HEK293T (cell line): ENCODE measurements at regions not wholly inside any gene's neighbourhood (a gene's known extent, or its start where the extent isn't known, plus 50 kb on each side); places are given as distances from the start of the nearest gene placed in this dataset.

Experiments used
- ARNT ChIP-seq: fragments of 450-650 bp; IDR thresholded peaks from 2 replicates; pipeline ENCODE4 v1.6.1; 2017; ENCODE audit warnings: mild to moderate bottlenecking
- BHLHE40 ChIP-seq: fragments of 450-650 bp; IDR thresholded peaks from 2 replicates; pipeline ENCODE4 v1.6.1; 2016; ENCODE audit warnings: mild to moderate bottlenecking, moderate library complexity, borderline replicate concordance
- CTBP1 ChIP-seq: fragments of 450-650 bp; IDR thresholded peaks from 2 replicates; pipeline ENCODE4 v1.6.1; 2016; ENCODE audit warnings: borderline replicate concordance
- FOXM1 ChIP-seq: fragments of 450-650 bp; IDR thresholded peaks from 2 replicates; pipeline ENCODE4 v1.6.1; 2017; ENCODE audit warnings: mild to moderate bottlenecking, borderline replicate concordance
- HDGF ChIP-seq: fragments of 450-650 bp; IDR thresholded peaks from 2 replicates; pipeline ENCODE4 v1.6.1; 2017; ENCODE audit warnings: antibody characterized with exemption, borderline replicate concordance
- SP1 ChIP-seq: fragments of 450-650 bp; IDR thresholded peaks from 2 replicates; pipeline ENCODE4 v1.6.1; 2017
- SUZ12 ChIP-seq: fragments of 450-650 bp; IDR thresholded peaks from 2 replicates; pipeline ENCODE4 v1.6.1; 2016; ENCODE audit warnings: mild to moderate bottlenecking
- TARDBP ChIP-seq: fragments of 450-650 bp; IDR thresholded peaks from 2 replicates; pipeline ENCODE4 v1.6.1; 2016
- ZNF384 ChIP-seq: fragments of 450-650 bp; IDR thresholded peaks from 2 replicates; pipeline ENCODE4 v1.6.1; 2016

GRCh38 chr5:100409660-100410151, 125.5 kb upstream of the FAM174A start:
- TF ChIP-seq ARNT = no peak
- TF ChIP-seq BHLHE40 = no peak
- TF ChIP-seq FOXM1 = no peak
- no peak for TF ChIP-seq CTBP1
- no peak for TF ChIP-seq HDGF
- no peak for TF ChIP-seq SUZ12
- TF ChIP-seq ZNF384 = no peak
- no peak for TF ChIP-seq SP1
- no peak for TF ChIP-seq TARDBP
